ENCODE measurements at regions not wholly inside any gene's neighbourhood (a gene's known extent, or its start where the extent isn't known, plus 50 kb on each side); places are given as distances from the start of the nearest gene placed in this dataset.

DNA sequence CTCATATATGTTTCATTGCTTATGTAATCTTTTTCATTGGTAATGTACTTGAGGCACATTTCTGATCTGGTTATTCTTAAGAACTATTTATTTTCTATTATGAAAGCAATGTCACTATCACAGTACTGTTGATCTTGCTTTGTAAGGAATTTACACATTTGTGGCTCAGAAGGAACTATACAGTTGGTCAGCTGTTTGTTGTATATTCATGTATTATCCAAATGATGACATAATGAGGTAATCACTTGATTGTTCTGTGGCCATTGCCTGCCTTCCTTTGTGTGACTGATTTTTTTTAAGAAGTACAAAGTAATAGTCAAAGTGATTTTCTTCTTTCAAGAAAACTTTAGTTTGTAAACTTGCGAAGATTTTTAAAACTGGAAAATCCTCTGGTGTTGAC is 399.9 kb downstream of the TMEM161B start:
- no peak for DNase-seq

DNA sequence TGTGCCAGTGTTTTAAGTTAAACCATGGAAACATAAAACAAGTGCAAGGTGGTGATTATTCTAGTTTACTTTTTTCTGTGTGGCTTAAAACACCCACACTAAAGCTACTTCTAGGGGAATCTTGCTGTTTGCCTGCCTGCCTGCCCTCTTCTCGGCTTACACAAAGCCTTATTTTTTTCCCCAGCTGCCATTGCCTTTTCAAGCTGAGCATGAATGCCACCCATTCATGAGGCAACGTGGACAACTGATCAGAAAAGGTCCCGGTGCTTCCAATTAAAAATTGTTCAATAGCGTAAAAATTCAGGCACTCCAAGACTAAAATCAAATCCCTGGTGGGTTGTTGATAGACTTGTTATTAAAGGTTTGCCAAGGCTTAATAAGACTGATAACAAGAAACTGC is 401.4 kb downstream of the TMEM161B start:
- no peak for DNase-seq

- DNase-seq, result no peak
Measured at GRCh38 chr5:87853541-87853940, 415.1 kb downstream of the TMEM161B start.

- DNase-seq, result no peak
Measured at GRCh38 chr5:87851603-87852002, 417.0 kb downstream of the TMEM161B start.

DNA sequence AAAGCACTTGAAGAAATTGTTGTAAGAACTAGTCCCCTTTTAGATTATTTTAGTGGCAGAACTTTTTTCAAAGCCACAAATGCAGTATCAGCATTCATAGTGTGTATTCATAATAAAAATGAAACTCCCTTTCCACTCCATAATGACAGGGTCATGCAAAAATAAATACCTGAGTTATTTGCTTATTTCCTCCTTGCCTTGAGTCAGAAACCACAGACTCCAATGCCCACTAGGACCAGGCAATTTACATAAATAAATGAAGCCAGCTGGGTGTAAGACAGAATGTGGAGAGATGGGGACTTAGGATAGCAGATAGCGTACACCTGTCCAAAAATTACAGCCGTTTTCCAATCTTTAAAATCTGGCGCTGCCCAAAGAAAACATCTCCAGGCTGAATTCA is 417.8 kb downstream of the TMEM161B start:
- DNase-seq, result no peak

DNA sequence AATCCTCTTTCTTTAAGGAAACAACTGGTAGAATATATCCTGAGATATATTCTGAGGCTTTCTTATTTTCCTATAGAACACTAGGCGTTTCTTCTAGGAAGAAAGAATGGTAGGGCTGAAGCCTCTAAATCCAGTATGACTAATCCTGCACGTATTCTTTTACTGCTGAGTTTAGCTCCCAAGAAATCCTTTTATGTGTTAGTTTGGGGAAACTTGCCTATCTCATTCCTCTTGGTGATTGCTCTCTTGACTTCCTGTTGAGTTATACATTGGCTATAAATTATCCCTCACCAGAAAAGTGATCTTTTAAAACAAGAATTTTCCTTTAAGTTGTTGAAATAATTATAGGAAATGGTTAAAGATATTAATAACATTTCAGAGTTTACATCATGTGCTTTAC is 422.9 kb downstream of the TMEM161B start:
- no peak for DNase-seq

GRCh38 chr5:87844866-87845265 is 423.8 kb downstream of the TMEM161B start:
- no peak for DNase-seq

DNA sequence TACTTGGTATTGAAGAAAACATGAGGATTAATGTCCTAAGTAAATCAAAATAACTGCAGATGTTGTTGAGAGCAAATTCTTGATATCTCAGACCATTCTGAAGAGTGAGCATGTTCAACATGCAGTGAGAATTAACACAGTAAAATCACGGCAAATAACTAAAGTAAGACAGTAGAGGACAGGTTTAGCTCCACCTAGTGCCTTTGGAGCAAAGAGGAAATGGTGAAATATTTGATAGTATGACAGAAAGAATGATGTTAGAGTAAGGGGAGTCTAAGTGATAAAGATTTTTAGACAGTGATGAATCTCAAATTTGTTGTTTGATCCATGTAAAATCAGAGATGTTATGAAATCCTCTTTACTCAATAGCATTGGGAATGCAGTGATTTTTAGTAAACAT is 424.2 kb downstream of the TMEM161B start:
- no peak for DNase-seq

GRCh38 chr5:87836696-87837095 is 424.0 kb upstream of the CCNH start:
- DNase-seq, result no peak

GRCh38 chr5:87831499-87831898 is 418.8 kb upstream of the CCNH start:
- no peak for DNase-seq

GRCh38 chr5:87829217-87829551 is 416.5 kb upstream of the CCNH start:
- no peak for DNase-seq

- no peak for DNase-seq
Measured at GRCh38 chr5:87828545-87829216, 416.0 kb upstream of the CCNH start.

- DNase-seq, result no peak
Measured at GRCh38 chr5:87827539-87827938, 414.8 kb upstream of the CCNH start.

GRCh38 chr5:87826507-87826906 is 413.8 kb upstream of the CCNH start:
- DNase-seq, result no peak

GRCh38 chr5:87825583-87825982 is 412.9 kb upstream of the CCNH start:
- DNase-seq, result no peak

DNA sequence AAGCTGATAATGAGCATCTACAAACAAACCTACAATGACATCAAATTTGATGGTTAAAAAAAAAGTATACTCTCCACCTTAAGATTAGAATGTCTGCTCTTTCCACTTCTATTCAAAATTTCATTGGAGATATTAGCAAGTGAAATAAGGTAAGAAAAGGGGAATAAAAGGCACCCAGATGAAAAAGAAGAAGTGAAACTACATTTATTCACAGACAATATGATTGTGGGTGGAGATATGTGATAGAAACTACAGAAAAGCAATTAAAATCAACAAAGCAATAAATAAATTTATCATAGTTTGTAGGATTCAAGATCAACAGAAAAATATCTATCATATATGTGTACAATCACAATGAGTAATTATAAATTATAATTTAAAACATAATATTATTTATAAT is 395.1 kb upstream of the CCNH start:
- DNase-seq, result no peak

- no peak for DNase-seq
Measured at GRCh38 chr5:87803352-87803751, 390.6 kb upstream of the CCNH start.

DNA sequence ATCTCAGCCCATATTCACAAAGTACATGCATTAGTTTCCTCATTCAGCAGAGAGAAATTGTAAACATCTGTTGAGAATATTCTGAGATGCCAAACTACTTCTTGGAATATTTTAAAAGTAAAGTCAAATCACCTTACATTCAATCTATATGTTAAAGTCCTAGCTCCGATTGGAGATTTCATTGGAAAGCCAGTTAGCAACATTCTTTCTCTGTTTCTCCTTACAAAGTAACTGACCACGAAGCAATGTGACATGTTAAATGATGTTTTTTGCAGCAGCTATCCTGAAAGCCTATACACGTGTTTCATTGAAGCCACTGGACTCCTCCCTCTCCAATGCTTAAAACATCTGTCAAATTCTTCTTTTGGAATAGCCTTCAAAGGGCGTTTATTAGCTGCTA is 379.1 kb upstream of the CCNH start:
- no peak for DNase-seq

DNA sequence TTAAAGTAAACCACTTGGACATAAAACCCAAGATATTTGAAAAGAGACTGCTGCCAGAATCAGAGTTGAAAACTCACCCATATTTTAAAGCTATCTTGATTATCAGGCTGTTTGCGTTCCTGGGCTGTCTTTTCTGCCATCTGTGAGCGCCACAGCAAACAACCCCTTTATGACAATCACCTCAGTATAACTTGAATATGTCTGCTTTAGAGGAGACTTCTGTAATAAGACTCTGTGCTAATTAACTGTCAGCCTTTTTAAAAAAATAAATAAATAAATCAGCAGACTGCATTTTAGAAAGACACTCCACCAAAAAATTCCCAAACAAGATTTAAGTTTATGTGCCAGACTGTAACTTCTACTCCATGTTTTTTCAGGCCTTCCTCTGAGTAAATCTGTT is 375.7 kb upstream of the CCNH start:
- no peak for DNase-seq

- no peak for DNase-seq
Measured at GRCh38 chr5:87787625-87788256, 375.0 kb upstream of the CCNH start.

DNA sequence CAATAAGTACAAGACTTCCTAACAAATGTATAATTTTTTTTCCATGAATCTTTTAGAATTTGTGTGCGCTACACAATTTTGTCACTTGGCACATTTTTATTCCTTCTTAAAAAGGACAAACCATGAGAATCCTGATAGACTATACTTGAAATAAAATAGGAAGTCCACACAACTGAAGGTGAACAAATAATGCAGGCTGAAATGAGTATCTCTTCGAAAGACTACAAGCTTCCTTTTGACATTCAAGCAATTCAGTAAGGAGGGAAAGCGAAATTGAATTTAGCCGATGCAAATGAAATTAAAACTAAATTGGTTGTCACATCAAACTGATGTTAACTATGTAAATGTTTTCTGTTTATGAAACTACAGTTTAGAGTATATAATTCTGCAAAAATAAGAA is 374.4 kb upstream of the CCNH start:
- DNase-seq, result no peak

DNA sequence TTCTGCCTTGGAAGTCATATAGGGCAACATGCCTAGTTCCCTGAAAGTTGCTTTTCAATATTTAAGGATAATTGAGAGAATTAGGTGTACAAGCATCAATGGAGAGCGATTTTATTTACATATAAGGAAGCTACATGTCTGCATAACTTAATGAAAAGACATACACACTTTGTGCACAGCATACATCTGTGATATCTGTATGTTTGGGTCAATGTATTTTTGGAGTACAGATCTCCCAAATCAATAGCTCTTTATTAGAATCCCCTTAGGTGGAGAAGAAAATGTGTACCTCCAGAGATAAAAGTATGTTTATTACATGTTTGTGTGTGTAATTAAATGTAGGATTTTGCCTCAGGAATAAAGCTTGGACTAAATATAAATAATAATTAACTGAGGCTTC is 373.7 kb upstream of the CCNH start:
- no peak for DNase-seq

DNA sequence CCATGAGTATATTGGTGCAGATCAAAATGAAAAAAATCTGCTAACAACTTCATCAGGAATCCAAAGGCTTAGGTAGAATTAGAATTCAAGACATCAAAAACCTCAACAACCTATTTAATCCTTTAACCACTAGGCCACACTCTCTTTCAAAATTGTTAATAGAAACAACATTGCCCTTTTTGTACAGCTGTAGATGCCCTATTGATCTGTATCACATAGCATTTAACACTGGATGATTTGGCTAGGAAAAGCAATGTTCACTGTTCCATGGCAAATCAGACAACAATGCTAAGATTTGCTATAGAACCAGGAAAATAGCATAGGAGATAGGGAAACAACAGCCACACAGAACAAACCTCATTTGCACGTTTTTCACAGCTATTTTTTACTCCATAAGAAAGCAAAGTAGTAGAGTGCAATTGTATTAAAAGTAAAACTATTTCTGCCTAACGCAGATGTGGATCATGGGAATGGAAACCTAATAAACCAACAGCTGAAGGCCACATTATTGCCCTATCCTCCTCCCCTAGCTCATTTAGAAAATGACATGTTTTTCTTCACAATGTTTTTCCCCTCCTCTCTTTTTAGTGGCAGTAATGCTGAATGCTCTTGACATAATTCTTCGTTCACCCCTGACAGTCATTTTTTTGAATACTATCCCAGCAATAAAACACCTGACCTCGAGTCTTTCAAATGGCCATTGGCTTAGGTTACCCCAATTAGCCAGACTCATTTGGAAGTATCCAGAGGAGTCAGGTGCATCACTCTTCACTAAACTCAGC is 373.0 kb upstream of the CCNH start:
- DNase-seq, result no peak

GRCh38 chr5:87784879-87785495 is 372.3 kb upstream of the CCNH start:
- no peak for DNase-seq
